Stimulated activated CD8-positive, alpha-beta memory T cell treated with anti-CD3 and anti-CD28 coated beads, Interleukin-15, amount 100 ng/mL, for 48 hours (primary cell): ENCODE measurements at regions not wholly inside any gene's neighbourhood (a gene's known extent, or its start where the extent isn't known, plus 50 kb on each side); places are given as distances from the start of the nearest gene placed in this dataset.

Source experiments
- DNase-seq, 2 donors: peaks; one replicate each; pipeline ENCODE4 v3.0.0-alpha.2; 2020; ENCODE audit warnings: low read depth in 2 of 2

DNA sequence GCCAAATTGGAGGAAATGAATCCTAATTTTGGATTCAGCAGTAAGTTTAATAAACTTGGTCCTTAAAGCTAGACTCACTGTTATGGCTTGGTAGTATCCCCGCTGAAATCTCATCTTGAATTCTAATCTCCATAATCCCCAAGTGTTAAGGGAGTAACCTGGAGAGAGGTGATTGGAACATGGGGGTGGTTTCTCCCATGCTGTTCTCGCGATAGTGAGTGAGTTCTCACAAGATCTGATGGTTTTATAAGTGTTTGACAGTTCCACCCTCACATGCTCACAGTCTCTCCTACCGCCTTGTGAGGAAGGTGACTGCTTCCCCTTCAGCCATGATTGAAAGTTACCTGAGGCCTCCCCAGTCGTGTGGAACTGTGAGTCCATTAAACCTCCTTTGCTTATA lies 824.5 kb upstream of the WWC1 start:
- DNase-seq: no peak

DNA sequence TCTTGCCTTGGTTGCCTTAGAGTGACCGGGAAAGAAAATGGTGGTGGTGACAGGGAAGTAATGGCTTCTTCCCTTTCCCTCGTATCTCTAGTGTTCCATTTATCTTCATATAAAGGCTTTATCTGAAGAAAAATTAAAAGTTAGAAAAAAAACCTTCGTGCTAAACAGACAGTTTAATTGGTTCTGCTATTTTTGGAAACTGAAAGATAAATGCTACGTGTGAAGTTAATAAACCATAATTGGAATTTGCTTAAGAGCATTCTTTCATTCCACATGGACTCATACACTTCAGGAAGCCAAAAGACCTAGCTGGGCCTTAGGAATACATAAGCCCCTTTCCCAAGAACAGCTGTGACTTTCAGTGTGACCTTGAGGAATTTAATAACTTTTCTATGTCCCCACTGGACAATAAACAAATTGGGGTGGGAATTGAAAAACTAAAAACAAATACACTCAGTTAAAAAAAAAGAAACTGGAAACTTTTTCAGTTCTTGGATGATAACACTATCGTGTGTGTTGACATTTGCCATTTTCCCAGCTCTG lies 818.8 kb upstream of the WWC1 start:
- no peak for DNase-seq

DNA sequence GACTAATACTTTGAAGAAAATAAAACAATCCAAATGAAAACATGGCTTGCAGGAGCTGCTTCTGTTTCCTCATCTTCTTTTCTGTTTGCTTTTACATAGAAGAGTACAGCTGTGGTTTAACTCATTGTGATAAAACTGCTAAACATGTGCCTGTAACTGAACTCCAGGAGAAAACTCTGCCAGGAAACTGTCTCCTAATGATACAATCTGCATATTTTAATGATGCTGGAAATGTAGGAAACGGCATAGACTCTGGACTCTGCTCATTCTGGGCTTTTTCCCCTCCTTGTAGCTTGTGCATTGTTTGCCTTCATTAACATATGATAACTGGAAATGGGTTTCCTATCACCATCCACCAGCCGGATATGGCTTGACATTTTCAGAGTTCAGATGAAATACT lies 813.3 kb upstream of the WWC1 start:
- no peak for DNase-seq

DNA sequence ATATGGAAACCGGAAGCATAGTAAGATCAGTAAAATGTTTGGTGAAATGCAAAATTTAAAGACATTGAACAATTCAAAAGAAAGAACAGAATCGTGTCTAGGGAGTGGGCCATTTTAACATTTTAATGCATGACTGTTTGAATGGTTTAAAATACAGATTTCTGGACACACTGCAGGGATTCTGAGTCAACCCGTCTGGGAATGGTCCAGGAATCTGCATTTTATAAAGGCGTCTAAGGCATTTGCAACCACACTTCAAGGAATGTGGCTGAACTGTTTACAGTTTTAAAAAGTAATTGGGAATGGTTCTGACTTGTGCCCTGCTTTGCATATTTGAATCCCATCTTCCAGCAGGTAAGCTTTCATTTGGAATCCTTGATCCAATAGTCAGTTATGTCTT lies 811.7 kb upstream of the WWC1 start:
- no peak for DNase-seq

DNA sequence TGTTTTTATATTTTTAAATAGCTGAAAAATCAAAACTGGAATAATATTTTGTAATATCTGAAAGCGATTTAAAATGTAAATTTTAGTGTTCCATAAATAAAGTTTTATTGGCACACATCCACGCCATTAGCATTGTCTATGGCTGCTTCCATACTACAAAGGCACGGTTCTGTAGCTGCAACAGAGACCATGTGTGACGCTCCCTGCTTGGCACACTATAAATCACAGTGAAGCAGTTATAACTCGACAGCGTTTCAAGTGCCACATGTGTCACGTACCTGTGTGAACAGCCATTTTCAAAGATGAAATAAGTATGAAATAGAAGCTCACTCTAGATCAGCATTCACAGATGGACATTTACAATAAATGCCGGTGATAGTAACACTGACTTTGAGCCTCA lies 810.1 kb upstream of the WWC1 start:
- DNase-seq: no peak

DNA sequence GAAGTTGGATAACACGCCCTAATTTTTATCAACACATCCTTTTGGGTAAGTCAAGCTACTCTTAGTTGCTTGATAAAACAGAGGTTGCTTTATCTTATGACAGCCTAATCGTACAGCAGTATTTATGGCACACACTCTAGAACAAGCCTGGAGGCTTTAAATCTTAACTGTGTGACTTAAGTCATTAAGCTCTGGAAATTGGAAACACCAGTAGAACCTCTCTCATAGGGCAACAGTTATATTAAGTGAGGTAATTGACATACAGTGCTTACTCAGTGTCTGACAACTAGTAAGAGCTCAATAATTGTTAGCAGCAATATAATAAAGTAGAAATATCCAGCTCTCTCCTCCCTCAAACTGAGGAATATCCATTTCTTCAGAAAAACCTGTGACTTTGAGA lies 808.9 kb upstream of the WWC1 start:
- DNase-seq: no peak

DNA sequence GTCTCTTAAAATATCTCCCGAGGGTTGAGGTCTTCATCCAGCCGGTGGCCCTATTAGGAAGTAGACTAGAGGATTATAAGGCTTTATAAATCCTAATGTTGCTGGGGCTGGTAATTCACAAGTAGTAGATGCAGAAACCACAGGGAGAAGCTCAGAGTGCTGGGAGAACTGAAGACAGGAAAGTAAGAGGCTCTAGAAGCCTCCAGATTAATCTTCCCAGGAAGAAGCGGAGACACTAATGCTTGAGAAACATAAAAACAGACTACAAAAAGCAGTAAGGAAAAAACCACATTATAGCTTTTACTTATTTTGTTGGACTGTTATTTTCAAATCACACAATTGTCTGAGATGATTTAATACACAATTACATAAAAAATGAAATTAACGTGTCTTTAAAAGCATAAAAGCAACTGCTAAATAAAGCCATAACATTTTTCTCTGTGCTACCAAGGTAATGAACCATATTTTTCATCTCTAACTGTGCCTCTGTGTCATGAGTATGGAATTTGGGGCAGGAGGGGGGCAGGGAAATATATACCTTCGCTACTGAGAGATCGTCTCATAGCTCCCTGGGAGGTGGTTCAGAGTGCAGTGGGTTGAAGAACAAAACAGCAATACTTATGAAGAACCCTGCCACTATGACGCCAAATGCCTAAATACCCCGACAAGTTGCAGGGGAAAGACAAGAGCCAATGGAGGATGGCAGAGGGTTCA lies 806.2 kb upstream of the WWC1 start:
- DNase-seq: no peak

DNA sequence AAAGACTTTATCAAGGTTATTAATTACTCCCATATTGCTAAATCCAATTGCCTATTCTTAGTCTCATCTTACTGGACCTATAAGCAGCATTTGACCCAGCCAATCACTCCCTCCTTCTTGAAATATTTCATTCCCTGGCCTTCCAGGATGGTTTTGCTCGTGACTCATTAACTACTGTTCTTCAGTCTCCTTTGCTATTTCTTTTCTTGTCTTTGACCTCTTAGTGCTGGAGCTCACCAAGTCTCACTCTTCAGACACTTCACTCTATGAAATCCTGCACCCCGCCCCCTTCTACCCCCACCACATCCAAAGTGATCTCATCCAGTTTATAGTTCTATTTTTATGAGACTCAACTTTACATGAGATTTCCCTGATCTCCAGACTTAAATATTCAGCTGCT lies 803.1 kb upstream of the WWC1 start:
- DNase-seq: no peak

DNA sequence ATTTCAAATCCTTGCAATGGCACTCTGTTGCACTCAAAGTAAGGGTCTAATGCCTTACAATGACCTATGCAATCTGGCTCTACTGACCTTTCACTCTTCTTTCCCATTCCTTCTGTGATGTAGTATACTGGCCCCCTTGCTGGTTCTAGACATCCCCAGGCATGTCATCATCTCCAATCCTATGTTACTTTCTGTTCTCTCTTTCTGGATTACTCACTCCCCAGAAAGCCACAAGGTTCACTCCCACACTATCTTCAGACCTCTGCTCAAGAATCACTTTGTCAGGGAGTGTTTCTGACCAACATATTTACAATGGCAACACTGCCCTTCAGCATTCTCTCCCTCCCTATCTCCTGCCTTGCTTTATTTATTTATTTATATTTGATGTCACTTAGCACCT lies 802.2 kb upstream of the WWC1 start:
- no peak for DNase-seq

DNA sequence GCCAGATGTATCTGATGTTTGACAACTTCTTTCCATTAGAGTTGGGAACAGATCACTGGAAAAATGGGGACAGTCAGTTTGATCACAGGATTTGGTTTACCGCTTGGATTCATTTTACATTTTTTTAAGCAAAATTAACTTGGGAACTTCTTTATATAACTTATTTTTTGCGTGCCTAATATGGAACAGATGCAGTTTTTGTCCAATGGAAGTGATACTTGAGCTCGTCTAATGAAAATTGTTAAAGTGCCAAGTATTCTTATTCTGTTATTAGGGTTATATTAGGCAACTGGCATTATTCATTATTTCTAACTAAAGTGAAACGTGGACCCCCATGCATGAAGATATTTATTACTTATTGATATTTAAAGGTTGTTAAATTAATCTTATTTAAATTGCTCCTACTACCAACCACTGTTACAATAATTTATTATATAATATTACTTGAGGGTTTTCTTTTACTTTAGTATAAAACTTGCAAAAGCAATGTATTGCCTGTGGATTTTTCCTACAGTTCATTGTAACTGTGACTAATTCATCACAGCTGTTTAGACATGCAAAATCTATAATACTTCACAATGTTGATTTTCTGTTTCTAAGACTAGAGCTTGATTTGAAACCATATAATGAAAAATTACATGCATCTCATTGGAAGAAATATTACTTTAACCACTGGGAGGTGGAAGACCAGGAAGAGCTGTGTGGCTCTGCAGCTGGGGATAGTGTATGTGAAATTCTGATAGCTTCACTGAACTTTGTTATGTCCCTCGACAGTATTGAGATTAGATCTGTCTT lies 787.3 kb upstream of the WWC1 start:
- no peak for DNase-seq

DNA sequence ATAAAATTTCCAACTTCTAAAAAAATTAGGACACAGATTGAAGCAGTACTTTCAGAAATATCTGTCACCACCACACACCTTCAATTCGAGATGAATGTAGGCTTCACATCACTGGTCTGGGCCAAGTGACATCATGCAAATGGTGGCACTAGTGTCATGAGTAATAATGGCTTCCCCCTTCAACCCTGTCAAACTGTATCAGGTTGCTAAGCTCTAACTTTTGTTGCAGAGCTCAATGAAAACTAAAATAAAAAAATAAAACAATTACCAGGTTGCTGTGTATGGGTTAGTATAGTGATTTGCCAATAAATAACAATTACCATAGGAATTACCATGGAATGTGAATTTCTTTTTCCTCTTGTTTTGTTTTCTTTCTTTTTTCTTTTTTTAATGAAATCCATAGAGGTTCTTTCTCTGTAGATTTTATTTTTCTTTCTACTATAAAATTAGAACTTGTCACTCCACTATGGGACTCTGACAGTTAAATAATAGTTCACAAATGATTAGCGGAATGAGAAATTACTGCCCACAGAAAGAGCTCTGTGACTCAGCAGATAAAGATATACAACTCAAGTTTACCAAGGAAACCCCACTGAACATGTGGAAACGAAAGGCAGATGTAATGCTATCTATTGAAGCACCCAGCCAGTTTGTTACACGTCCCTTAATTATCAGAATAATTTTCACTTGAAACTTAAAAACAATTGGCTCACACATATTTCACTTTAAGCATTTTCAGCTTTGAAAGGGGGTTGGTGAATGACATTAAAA lies 783.8 kb upstream of the WWC1 start:
- no peak for DNase-seq

DNA sequence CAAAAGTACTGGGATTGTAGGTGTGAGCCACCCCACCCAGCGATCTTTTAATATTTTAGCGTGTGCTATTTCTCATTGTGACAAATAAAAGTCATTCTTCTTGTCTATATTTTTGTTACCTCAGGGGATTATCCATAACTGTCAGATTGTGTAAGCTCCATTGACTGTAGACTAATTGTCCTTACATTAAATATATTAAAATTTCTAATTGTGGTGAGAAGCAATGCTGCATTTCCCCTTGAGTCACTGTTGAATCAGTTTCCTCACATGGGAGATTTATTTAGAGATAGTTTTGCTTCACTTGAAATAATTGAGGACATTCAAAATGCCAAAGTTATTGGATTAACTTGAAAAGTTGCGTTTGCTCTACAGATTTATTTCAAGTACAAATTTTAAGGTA lies 782.4 kb upstream of the WWC1 start:
- DNase-seq: no peak

DNA sequence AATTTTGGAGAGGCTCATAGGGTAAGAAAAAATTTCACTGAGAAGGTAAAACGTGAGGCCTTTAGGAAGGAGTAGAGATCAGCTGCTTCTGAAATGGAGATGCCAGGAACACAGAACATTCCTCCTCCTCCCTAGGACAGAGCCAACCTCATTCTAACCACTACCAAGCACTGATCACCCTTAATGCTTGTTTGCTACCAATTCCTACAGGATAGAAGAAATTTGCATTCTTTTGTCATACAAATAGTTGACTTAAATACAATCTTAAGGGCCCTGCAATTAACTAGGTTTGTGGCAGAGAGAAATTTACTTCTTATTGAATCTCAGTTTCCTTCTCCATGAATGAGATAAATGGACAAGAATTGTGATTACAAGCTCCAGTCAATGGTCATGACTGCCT lies 780.2 kb upstream of the WWC1 start:
- no peak for DNase-seq

DNA sequence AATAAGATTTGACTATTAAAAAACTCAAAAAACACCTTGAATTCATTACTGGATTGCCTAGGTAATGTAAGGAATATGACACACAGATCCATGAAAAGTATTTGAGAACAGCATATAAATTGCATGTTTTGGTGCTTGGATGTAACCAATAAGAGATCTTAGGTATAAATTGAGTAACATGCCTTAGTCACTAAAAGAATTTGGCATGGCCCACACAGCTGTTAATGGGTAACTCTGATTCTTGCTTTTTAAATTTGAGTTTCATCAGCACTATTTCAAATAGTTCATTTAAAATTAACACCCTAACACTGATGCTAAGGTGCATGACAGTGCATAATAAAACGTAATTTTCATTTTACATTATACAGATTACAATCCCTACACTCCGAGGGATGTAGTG lies 779.3 kb upstream of the WWC1 start:
- no peak for DNase-seq

DNA sequence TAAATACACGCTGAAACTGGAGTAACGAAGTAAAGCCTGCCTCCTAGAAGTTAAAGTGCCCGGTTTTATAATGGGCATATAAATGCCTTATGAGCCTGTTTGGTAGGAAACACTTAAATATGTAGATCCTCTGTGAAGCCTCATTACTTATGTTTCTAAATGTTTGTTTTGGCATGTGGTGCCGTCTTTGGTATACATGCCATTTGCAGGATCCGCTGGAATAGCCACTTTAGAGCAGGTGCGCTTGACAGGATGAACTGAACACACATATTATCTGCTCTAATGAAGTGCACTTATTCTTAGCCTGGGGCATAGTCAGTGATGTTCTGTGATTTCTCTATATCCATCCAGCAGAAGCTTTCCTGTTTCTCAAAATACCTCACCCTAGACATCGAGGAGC lies 778.1 kb upstream of the WWC1 start:
- no peak for DNase-seq

DNA sequence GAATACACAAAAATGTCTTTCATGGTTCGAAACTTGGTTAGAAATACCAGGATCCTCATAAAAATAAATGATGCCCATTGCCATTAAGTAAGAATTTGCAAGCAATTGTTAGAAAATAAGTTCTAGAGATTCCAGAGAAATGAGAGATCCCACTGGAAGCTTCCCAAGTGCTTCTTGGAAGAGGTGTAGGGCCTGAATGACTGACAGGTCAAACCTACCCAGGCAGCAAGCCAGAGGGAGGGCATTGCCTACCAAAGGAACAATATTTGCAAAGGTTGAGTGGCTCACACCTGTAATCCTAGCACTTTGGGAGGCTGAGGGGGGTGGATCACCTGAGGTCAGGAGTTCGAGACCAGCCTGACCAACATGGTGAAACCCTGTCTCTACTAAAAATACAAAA lies 777.0 kb upstream of the WWC1 start:
- no peak for DNase-seq

DNA sequence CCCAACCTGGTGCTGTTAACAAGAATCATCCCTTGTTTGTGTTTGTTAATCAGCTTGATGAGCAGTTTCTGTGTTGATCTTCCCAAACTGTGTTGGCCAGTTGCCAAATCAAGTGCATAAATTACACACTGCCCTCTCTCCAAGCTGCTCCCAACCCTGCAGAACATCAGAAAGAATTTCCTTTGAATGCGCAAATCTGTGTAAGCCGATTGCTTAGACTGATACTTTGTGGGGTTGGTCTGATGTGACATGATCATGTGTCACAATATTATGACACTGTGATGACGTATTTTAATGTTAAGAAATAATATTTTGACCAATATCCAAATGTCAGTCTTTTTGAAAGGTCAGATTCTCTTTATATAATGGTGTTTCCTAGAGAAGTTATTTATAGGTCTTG lies 766.4 kb upstream of the WWC1 start:
- DNase-seq: no peak

DNA sequence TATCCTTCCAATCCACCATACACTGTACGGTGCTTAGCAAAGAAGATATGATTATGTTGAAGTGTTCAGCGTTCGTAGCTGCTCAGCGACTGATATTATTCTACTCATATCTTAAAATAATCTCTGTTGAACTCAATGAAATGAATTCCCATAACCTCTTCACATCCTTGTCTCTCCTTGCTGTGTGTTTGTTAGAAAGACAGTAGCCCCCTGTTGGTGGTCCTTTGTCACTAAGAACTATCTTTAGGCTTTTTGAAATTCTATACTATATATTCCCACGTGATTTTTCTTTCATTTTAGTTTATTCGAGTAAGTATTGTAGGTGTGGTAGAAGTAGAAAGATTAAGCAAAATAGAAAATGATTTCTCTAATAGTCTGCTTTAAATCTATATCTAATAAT lies 762.8 kb upstream of the WWC1 start:
- no peak for DNase-seq

DNA sequence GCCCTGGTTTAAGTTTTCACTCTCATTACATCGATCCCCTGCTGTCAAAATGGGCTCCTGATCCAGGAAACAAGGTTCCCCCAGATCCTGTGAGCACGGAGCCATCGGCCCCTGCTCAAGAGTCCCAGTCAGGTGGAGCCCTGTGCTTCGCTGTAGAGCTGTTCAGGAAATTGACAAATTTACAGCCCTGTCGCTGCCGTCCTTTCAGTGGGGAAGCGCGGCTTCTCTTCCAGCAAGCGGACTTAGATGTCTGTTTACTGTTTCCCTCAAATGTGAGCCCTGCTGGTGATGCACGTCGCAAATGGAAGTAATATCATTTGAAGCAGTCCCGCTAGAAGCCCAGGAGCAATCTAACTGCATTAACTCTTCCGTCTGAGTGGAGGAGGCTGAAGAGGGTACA lies 760.9 kb upstream of the WWC1 start:
- no peak for DNase-seq

DNA sequence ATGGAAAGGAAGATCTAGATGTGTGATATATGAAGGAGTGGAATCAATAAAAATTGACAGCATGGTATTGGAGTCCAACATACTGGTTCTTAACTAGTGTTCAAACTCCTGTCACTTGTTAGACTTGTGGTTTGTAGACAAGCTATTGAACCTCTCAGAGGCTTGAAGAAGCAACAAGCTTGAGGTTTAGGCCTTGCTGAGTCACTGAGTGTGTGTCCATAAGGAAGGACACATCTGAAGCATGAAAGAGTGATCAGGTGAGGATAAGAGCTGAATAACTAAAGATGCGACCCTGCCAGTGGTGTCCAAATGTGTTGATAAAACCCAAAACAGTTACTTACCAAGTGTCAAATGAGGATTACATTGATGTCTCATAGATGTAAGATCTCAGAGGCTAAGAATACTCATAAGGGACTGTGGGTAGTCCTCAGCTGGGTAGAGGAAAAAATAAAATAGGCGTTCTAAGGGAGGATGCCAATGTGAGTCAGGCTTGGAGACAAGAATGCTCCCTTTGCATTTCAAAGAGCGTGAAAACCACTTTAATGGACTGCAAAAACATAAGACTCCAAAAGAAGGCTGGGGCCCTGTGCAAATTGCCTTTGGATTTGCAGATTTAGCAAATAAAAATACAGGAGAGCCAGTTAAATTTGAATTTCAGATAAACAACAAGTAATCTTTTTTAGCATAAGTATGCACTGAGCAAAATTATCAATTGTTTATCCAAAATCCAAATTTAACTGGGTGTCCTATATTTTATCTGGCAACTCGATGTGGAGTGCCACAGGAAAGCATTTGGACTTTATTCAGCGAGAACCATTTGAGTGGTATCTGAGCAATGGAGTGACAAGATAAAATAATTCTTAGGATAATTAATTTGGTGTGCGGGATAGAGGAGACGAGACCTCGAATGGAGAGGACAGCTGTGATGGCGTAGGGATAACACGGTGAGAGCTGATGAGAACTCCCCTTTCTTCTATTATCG lies 757.3 kb upstream of the WWC1 start:
- no peak for DNase-seq

DNA sequence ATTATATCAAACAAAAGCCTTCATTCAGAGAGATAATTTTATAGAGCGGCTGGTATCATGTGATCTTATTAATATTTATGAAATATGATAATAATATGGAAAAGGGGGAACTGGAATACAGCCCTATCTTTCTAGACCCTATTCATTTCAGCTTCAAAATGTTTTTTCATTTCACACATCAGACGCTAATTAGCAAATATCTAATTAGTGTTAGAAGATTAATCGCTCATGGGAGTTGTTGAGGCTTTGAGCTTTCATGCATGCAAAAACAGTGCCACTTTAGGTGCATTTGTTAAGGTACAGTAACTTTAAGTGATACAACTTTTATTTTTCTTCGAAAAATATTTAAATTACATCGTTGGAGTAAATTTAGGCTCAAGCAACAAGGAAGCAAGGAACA lies 751.7 kb upstream of the WWC1 start:
- DNase-seq: no peak
